IMR-90 (cell line): ENCODE measurements at regions not wholly inside any gene's neighbourhood (a gene's known extent, or its start where the extent isn't known, plus 50 kb on each side); places are given as distances from the start of the nearest gene placed in this dataset.

ENCODE experiments used
- ATAC-seq: fragments of 200-7000 bp; cut with Tn5 transposase; 2 replicates; pipeline ENCODE4 v1.9.1; 2020; ENCODE audit warnings: low read depth, mild to moderate bottlenecking, moderate library complexity
- BruUV-seq: library from RNA; stranded (reverse); fragments of 400-500 nt; replicated peaks from 2 replicates; lab custom pipeline; 2021; lab: Mats Ljungman, UMichigan
- CTCF ChIA-PET: fragments of 300-600 bp; formaldehyde crosslinking; extraction: SDS; loops from one replicate; lab custom pipeline; 2021; ENCODE audit warnings: antibody characterized with exemption; lab: Yijun Ruan, JAX
- POLR2A ChIA-PET: fragments of 300-600 bp; sonication (Branson Sonifier 250); formaldehyde crosslinking; loops from one replicate; lab custom pipeline; 2022; ENCODE audit warnings: antibody characterized with exemption; ENCODE audit not compliant: unreplicated experiment; lab: Charles Lee
- DNase-seq: peaks from one replicate; pipeline ENCODE4 v3.0.0; 2013
- H2AFZ ChIP-seq: replicated peaks from 2 replicates; pipeline ENCODE3; 2013; ENCODE audit warnings: low read length, mild to moderate bottlenecking; ENCODE audit not compliant: poor library complexity
- H2AK5ac ChIP-seq: 2 replicates; pipeline ENCODE4 v1.6.1; 2013; ENCODE audit warnings: low read depth, low read length, inconsistent platforms
- H2AK9ac ChIP-seq: replicated peaks from 2 replicates; pipeline ENCODE3; 2013; ENCODE audit warnings: mild to moderate bottlenecking, low read depth, low read length, moderate library complexity; ENCODE audit not compliant: poor library complexity
- H2BK120ac ChIP-seq: 2 replicates; pipeline ENCODE4 v1.6.1; 2013; ENCODE audit warnings: low read depth, low read length, inconsistent platforms
- H2BK15ac ChIP-seq: 3 replicates; pipeline ENCODE4 v1.6.1; 2013; ENCODE audit warnings: low read depth, low read length, inconsistent platforms
- H2BK20ac ChIP-seq: 2 replicates; pipeline ENCODE4 v1.6.1; 2013; ENCODE audit warnings: low read depth, mild to moderate bottlenecking, inconsistent platforms, low read length, moderate library complexity
- H2BK5ac ChIP-seq: 2 replicates; pipeline ENCODE4 v1.6.1; 2013; ENCODE audit warnings: mild to moderate bottlenecking, low read depth, low read length, inconsistent platforms; ENCODE audit not compliant: poor library complexity, severe bottlenecking
- H3K14ac ChIP-seq: replicated peaks from 2 replicates; pipeline ENCODE4 v1.6.1; 2013; ENCODE audit warnings: low read depth, low read length, inconsistent platforms
- H3K18ac ChIP-seq: 2 replicates; pipeline ENCODE4 v1.6.1; 2013; ENCODE audit warnings: low read depth, low read length, control low read depth
- H3K23ac ChIP-seq: 2 replicates; pipeline ENCODE4 v1.6.1; 2013; ENCODE audit warnings: low read depth, low read length, inconsistent platforms
- H3K27ac ChIP-seq: 2 replicates; pipeline ENCODE4 v1.5.1; 2013; ENCODE audit warnings: mild to moderate bottlenecking, control low read depth, low read length; ENCODE audit not compliant: insufficient read depth
- H3K27me3 ChIP-seq: 2 replicates; pipeline ENCODE4 v1.6.1; 2013; ENCODE audit warnings: low read length; ENCODE audit not compliant: control insufficient read depth, insufficient read depth
- H3K36me3 ChIP-seq: 2 replicates; pipeline ENCODE4 v1.6.1; 2013; ENCODE audit warnings: low read length, mixed read lengths; ENCODE audit not compliant: control insufficient read depth, insufficient read depth
- H3K4ac ChIP-seq: 2 replicates; pipeline ENCODE4 v1.6.1; 2013; ENCODE audit warnings: low read depth, low read length, inconsistent platforms
- H3K4me1 ChIP-seq: 2 replicates; pipeline ENCODE4 v1.6.1; 2013; ENCODE audit warnings: low read length, mixed read lengths; ENCODE audit not compliant: control insufficient read depth, insufficient read depth
- H3K4me2 ChIP-seq: 2 replicates; pipeline ENCODE4 v1.6.1; 2013; ENCODE audit warnings: low read depth, mild to moderate bottlenecking, control low read depth, low read length, moderate library complexity
- H3K4me3 ChIP-seq: 2 replicates; pipeline ENCODE4 v1.5.1; 2013; ENCODE audit warnings: low read depth, mild to moderate bottlenecking, control low read depth, low read length, moderate library complexity; ENCODE audit not compliant: insufficient read depth
- H3K56ac ChIP-seq: 2 replicates; pipeline ENCODE4 v1.6.1; 2013; ENCODE audit warnings: low read length, inconsistent platforms; ENCODE audit not compliant: insufficient read depth; ENCODE audit errors: extremely low read depth
- H3K79me1 ChIP-seq, 2 experiments: 2 replicates each; pipeline ENCODE4 v1.6.1; 2013; ENCODE audit warnings: low read length in 2 of 2, inconsistent platforms in 1 of 2, low read depth in 1 of 2
- H3K9ac ChIP-seq: 2 replicates; pipeline ENCODE4 v1.6.1; 2013; ENCODE audit warnings: low read depth, low read length, control low read depth
- H3K9me1 ChIP-seq: 2 replicates; pipeline ENCODE4 v1.6.1; 2013; ENCODE audit warnings: low read length, inconsistent platforms; ENCODE audit not compliant: insufficient read depth
- H3K9me3 ChIP-seq: 2 replicates; pipeline ENCODE4 v1.6.1; 2013; ENCODE audit warnings: low read length; ENCODE audit not compliant: control insufficient read depth, insufficient read depth
- H4K20me1 ChIP-seq: 2 replicates; pipeline ENCODE4 v1.6.1; 2013; ENCODE audit warnings: low read length, inconsistent platforms; ENCODE audit not compliant: insufficient read depth
- H4K5ac ChIP-seq: 2 replicates; pipeline ENCODE4 v1.6.1; 2013; ENCODE audit warnings: mild to moderate bottlenecking, low read depth, low read length, control low read depth
- H4K8ac ChIP-seq, 2 experiments: 2 replicates each; pipeline ENCODE4 v1.6.1; 2013; ENCODE audit warnings: low read depth in 2 of 2, low read length in 2 of 2, control low read depth in 1 of 2, inconsistent platforms in 1 of 2
- H4K91ac ChIP-seq: 2 replicates; pipeline ENCODE4 v1.6.1; 2013; ENCODE audit warnings: low read depth, low read length, inconsistent platforms; ENCODE audit not compliant: insufficient read depth
- CEBPB ChIP-seq: IDR thresholded peaks from 2 replicates; pipeline ENCODE4 v1.6.1; 2012; ENCODE audit warnings: low read depth, low read length, improper control_type of control experiment
- MAFK ChIP-seq: IDR thresholded peaks from 2 replicates; pipeline ENCODE4 v1.6.1; 2012; ENCODE audit warnings: low read depth, low read length, improper control_type of control experiment
- dilution Hi-C: fragments of 300-500 bp; cut with HindIII; formaldehyde crosslinking; loops from one replicate; pipeline ENCODE4 v1.14.3; 2018; ENCODE audit warnings: low sequenced_read_pairs; ENCODE audit not compliant: unreplicated experiment
- in situ Hi-C: fragments of 300-500 bp; cut with MboI; formaldehyde crosslinking; loops from 3 replicates; pipeline ENCODE4 v1.14.3; 2019; ENCODE audit warnings: low sequenced_read_pairs, inconsistent platforms, mixed read lengths
- intact Hi-C: fragments of 100-400 bp; cut with micrococcal nuclease; formaldehyde crosslinking; loops from 2 replicates; pipeline ENCODE4 v1.10.0; 2022

DNA sequence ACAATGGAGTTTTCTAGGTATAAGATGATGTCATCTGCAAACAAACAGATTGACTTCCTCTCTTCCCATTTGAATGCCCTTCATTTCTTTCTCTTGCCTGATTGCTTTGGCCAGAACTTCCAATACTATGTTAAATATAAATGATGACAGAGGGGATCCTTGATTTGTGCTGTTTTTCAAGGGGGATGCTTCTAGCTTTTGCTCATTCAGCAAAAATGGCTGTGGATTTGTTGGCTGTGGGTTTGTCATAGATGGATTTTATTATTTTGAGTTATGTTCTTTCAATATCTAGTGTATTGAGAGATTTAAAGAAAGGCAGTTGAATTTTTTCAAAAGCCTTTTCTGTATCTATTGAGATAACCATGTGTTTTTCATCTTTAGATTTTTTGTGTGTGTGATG lies 662.4 kb upstream of the EYS start:
- no peaks in the 10 kb centered on the region for H3K36me3 ChIP-seq
- ATAC-seq, result no peak

More for the DNA sequence above, 662.4 kb upstream of the EYS start:
- Histone ChIP-seq H3K79me1 (no peaks in the 10 kb centered on the region), H4K8ac (no peak overlapping the region), H3K4me3 (no peak overlapping the region), H3K9me3 (peaks cover 3% of the 10 kb centered on the region), H4K20me1 (no peaks in the 10 kb centered on the region), H4K91ac (no peak overlapping the region), H3K14ac (no peak overlapping the region), H2BK5ac (no peak overlapping the region), H3K9ac (no peak overlapping the region), H2AK9ac (no peak overlapping the region), H2BK20ac (no peak overlapping the region), H4K5ac (no peak overlapping the region), H3K4ac (no peak overlapping the region), H2BK120ac (no peak overlapping the region), H3K23ac (no peak overlapping the region), H3K4me2 (no peak overlapping the region), H2BK15ac (no peak overlapping the region), H3K27me3 (no peaks in the 10 kb centered on the region), H3K56ac (no peak overlapping the region), H2AFZ (no peak overlapping the region), H3K4me1 (no peaks in the 10 kb centered on the region), H3K9me1 (no peaks in the 10 kb centered on the region), H2AK5ac (no peak overlapping the region), H3K27ac (no peak overlapping the region), H3K18ac (no peak overlapping the region)
- TF ChIP-seq CEBPB (no peak), MAFK (peak; percentile 42; the same call in 1 of the 2 replicates)
- CTCF ChIA-PET, result no interaction called here
- BruUV-seq, result no TSS peak
- dilution Hi-C loops, result no loop called here
- POLR2A ChIA-PET, result no interaction called here
- DNase-seq, result no peak
- in situ Hi-C loops, result no loop called here
- intact Hi-C loops, result no loop called here
